ENCODE measurements at regions not wholly inside any gene's neighbourhood (a gene's known extent, or its start where the extent isn't known, plus 50 kb on each side); places are given as distances from the start of the nearest gene placed in this dataset.

DNA sequence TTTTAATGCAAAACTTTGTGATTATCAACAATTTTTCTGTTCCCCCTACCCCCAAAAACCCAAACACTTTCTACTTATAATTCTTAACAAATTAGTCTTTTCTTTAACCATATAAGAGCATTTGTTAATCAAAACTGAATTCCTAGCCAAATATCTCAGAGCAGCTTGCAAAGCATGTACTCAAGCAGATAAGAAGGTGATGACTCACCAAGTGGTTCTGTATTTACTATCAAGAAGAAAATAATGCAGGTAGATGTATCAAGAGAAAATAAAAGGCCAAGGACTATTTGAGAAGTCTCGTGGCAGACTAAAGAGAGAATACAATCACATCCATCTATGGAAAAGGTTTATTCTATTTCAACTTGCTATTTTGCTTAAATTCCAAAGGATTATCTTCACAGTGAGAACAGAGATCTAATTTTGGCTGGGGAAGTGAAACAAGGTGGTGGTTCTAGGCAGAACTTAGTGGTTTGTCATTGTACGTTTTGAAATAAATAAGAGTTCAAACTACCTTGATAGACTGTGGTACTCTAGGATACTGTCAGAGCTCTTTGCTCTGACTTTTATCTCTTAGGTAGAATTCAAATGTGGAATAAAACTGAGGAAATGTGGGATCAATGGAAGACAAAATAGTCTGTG, 94.7 kb upstream of the NRIP1 start (continued):
- TF ChIP-seq ZBTB7A (IDR thresholded peaks at IDR 0.05; ENCODE audit: borderline replicate concordance, control insufficient read depth, low read depth, low read length) (no peak), TSC22D4 (tag; IDR thresholded peaks at IDR 0.05) (no peak), SMARCE1 (IDR thresholded peaks at IDR 0.05) (no peak), ZNF436 (CRISPR knock-in tag; IDR thresholded peaks at IDR 0.05) (no peak)
- TF ChIP-seq, protein P1, sequence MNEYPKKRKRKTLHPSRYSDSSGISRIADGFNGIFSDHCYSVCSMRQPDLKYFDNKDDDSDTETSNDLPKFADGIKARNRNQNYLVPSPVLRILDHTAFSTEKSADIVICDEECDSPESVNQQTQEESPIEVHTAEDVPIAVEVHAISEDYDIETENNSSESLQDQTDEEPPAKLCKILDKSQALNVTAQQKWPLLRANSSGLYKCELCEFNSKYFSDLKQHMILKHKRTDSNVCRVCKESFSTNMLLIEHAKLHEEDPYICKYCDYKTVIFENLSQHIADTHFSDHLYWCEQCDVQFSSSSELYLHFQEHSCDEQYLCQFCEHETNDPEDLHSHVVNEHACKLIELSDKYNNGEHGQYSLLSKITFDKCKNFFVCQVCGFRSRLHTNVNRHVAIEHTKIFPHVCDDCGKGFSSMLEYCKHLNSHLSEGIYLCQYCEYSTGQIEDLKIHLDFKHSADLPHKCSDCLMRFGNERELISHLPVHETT (CRISPR knock-in tag; conservative IDR thresholded peaks at IDR 0.05 in 1 of 2, IDR thresholded peaks at IDR 0.05 in 1 of 2) = no peak

DNA sequence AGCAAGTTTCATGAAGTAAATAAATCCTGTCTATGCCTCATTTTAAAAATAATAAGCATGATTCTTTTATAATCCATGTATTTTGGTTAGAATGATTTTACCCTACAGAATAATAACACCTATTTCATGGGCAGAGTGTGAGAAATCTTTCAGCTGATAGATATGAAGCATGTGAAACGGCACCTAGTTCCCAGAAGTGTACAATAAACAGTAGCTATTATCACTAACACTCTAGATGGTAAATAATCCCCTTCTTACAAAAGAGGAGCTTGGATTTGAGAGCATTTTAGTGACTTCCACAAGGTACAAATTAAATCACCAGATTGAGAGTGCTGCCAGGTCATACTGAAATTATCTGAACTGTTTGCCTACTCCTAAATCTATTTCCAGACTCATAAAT, 95.3 kb upstream of the NRIP1 start:
- in situ Hi-C loops (cut with MboI) (no loop called here), intact Hi-C loops (cut with micrococcal nuclease) (no loop called here)
- no peak for FAIRE-seq
- Histone ChIP-seq H3K4me1 (replicated peaks in 1 of 2; ENCODE audit: control insufficient read depth in 2 of 2, insufficient read depth in 2 of 2, low read length in 2 of 2) (no peaks in the 10 kb centered on the region; a peak in 1 of 5 replicates), H3K27ac (ENCODE audit: extremely low read depth, low read depth, low read length) (no peak overlapping the region), H3K27me3 (ENCODE audit: control insufficient read depth in 2 of 2, insufficient read depth in 2 of 2, low read length in 2 of 2) (no peaks in the 10 kb centered on the region), H3K79me2 (ENCODE audit: control insufficient read depth, insufficient read depth, low read length) (no peaks in the 10 kb centered on the region), H2AFZ (ENCODE audit: low read depth, low read length) (no peak overlapping the region), H3K9me3 (replicated peaks; ENCODE audit: control insufficient read depth, insufficient read depth, low read depth, low read length) (no peaks in the 10 kb centered on the region), H3K9me1 (ENCODE audit: control insufficient read depth, insufficient read depth, low read length) (no peaks in the 10 kb centered on the region), H3K9ac (ENCODE audit: insufficient read depth in 1 of 2, low read depth in 2 of 2, low read length in 2 of 2) (no peak overlapping the region), H3K36me3 (ENCODE audit: control insufficient read depth, insufficient read depth, low read length) (no peaks in the 10 kb centered on the region), H4K20me1 (replicated peaks; ENCODE audit: control insufficient read depth, insufficient read depth, low read length) (no peaks in the 10 kb centered on the region), H3K4me3 (no peak overlapping the region), H3K4me2 (ENCODE audit: insufficient read depth, low read length) (no peak overlapping the region)
- ATAC-seq = no peak
- 10% methylated on average over 1 of the region's 1 CpG for WGBS (ENCODE audit: insufficient coverage, low coverage, missing lambda C conversion rate)
- ChIA-PET POLR2A (no interaction called here), CTCF (ENCODE audit: low intra/inter-chr PET ratio) (no interaction called here)
- no TSS peak for BruUV-seq (replicated peaks)
- no peak for DNase-seq (ENCODE audit: extremely low read depth in 1 of 4, low spot score in 3 of 4)
- TF ChIP-seq U2AF1 (optimal IDR thresholded peaks at IDR 0.05; ENCODE audit: low read depth, low read length) = no peak
- no peak for TF ChIP-seq TAL1 (IDR thresholded peaks at IDR 0.05)
- no peak for TF ChIP-seq KLF16 (IDR thresholded peaks at IDR 0.05)
- TF ChIP-seq CREB1 (IDR thresholded peaks at IDR 0.05) = no peak
- no peak for TF ChIP-seq CREB1 (CRISPR knock-in tag; IDR thresholded peaks at IDR 0.05)
- no peak for TF ChIP-seq CBX8 (IDR thresholded peaks at IDR 0.05; ENCODE audit: borderline replicate concordance, extremely low read depth, low read depth, low read length, poor library complexity, severe bottlenecking)
- no peak for TF ChIP-seq ZFP30 (CRISPR knock-in tag; IDR thresholded peaks at IDR 0.05; ENCODE audit: borderline replicate concordance)
- no peak for TF ChIP-seq PCBP1 (IDR thresholded peaks at IDR 0.05; ENCODE audit: low read depth, low read length, poor library complexity, severe bottlenecking)
- TF ChIP-seq, protein P2, sequence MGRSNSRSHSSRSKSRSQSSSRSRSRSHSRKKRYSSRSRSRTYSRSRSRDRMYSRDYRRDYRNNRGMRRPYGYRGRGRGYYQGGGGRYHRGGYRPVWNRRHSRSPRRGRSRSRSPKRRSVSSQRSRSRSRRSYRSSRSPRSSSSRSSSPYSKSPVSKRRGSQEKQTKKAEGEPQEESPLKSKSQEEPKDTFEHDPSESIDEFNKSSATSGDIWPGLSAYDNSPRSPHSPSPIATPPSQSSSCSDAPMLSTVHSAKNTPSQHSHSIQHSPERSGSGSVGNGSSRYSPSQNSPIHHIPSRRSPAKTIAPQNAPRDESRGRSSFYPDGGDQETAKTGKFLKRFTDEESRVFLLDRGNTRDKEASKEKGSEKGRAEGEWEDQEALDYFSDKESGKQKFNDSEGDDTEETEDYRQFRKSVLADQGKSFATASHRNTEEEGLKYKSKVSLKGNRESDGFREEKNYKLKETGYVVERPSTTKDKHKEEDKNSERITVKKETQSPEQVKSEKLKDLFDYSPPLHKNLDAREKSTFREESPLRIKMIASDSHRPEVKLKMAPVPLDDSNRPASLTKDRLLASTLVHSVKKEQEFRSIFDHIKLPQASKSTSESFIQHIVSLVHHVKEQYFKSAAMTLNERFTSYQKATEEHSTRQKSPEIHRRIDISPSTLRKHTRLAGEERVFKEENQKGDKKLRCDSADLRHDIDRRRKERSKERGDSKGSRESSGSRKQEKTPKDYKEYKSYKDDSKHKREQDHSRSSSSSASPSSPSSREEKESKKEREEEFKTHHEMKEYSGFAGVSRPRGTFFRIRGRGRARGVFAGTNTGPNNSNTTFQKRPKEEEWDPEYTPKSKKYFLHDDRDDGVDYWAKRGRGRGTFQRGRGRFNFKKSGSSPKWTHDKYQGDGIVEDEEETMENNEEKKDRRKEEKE (IDR thresholded peaks at IDR 0.05; ENCODE audit: borderline replicate concordance in 1 of 2, control insufficient read depth in 1 of 2, low read depth in 2 of 2, low read length in 1 of 2) = no peak
- no peak for TF ChIP-seq TAF15 (IDR thresholded peaks at IDR 0.05; ENCODE audit: low read depth, low read length)
- TF ChIP-seq PRMT5 (CRISPR knock-in tag; IDR thresholded peaks at IDR 0.05) = no peak
- TF ChIP-seq CREBBP (IDR thresholded peaks at IDR 0.05; ENCODE audit: low read depth, low read length) = no peak
